Hepatocyte (in vitro differentiated cells): ENCODE measurements at regions not wholly inside any gene's neighbourhood (a gene's known extent, or its start where the extent isn't known, plus 50 kb on each side); places are given as distances from the start of the nearest gene placed in this dataset.
"Not testable (repeated sequence)": the region's sequence is repeated elsewhere in the genome, so short reads cannot be mapped to it uniquely, and the experiment has no call there.

Experiments
- DNase-seq: peaks from one replicate; pipeline ENCODE4 v3.0.0-alpha.2; 2016; ENCODE audit warnings: low spot score
- H2AFZ ChIP-seq: fragments of 200-600 bp; sonication (generic); 2 replicates; pipeline ENCODE4 v1.6.0; 2016; ENCODE audit warnings: antibody characterized with exemption, mild to moderate bottlenecking
- H3K27ac ChIP-seq: fragments of 200-600 bp; sonication (generic); 2 replicates; pipeline ENCODE4 v1.5.1; 2016; ENCODE audit warnings: mild to moderate bottlenecking
- H3K27me3 ChIP-seq: fragments of 200-600 bp; sonication (generic); 2 replicates; pipeline ENCODE4 v1.6.1; 2016
- H3K36me3 ChIP-seq: fragments of 200-600 bp; sonication (generic); replicated peaks from 2 replicates; pipeline ENCODE4 v1.5.1; 2016; ENCODE audit warnings: low read depth; ENCODE audit not compliant: insufficient read depth
- H3K4me1 ChIP-seq: fragments of 200-600 bp; sonication (generic); 2 replicates; pipeline ENCODE4 v1.5.1; 2016; ENCODE audit warnings: mild to moderate bottlenecking, moderate library complexity; ENCODE audit not compliant: insufficient read depth
- H3K4me2 ChIP-seq: fragments of 200-600 bp; sonication (generic); 2 replicates; pipeline ENCODE4 v1.6.0; 2016
- H3K4me3 ChIP-seq: fragments of 200-600 bp; sonication (generic); 2 replicates; pipeline ENCODE4 v1.5.1; 2016; ENCODE audit warnings: mild to moderate bottlenecking
- H3K79me2 ChIP-seq: fragments of 200-600 bp; sonication (generic); 2 replicates; pipeline ENCODE4 v1.6.0; 2017; ENCODE audit warnings: mild to moderate bottlenecking
- H3K9me2 ChIP-seq: fragments of 200-600 bp; sonication (generic); replicated peaks from 2 replicates; pipeline ENCODE4 v1.6.0; 2017; ENCODE audit warnings: mild to moderate bottlenecking; ENCODE audit not compliant: insufficient read depth
- H3K9me3 ChIP-seq: fragments of 200-600 bp; sonication (generic); 2 replicates; pipeline ENCODE4 v1.5.1; 2016; ENCODE audit warnings: low read depth, mild to moderate bottlenecking
- H4K20me1 ChIP-seq: fragments of 200-600 bp; sonication (generic); 2 replicates; pipeline ENCODE4 v1.6.0; 2016; ENCODE audit warnings: mild to moderate bottlenecking; ENCODE audit not compliant: insufficient read depth, poor library complexity, severe bottlenecking
- EZH2 ChIP-seq: fragments of 200-600 bp; sonication (generic); IDR thresholded peaks from 2 replicates; pipeline ENCODE4 v1.6.1; 2016; ENCODE audit warnings: antibody characterized with exemption, mild to moderate bottlenecking, borderline replicate concordance
- EZH2phosphoT487 ChIP-seq: fragments of 200-600 bp; sonication (generic); IDR thresholded peaks from one replicate; pipeline ENCODE4 v1.6.1; 2018; ENCODE audit warnings: antibody characterized with exemption, mild to moderate bottlenecking, low read depth, moderate library complexity; ENCODE audit not compliant: unreplicated experiment, severe bottlenecking
- WGBS: methylation state at CpG from one replicate; pipeline ENCODE4 v1.1.6; 2016; ENCODE audit warnings: low lambda C conversion rate; ENCODE audit errors: missing lambda C conversion rate; 5-methylcytosine and 5-hydroxymethylcytosine counted together
- TF ChIP-seq, protein P1 (sequence below): fragments of 200-600 bp; sonication (generic); IDR thresholded peaks from 2 replicates; pipeline ENCODE4 v1.5.1; 2016; ENCODE audit warnings: antibody characterized with exemption, mild to moderate bottlenecking; ENCODE audit not compliant: poor library complexity

DNA sequence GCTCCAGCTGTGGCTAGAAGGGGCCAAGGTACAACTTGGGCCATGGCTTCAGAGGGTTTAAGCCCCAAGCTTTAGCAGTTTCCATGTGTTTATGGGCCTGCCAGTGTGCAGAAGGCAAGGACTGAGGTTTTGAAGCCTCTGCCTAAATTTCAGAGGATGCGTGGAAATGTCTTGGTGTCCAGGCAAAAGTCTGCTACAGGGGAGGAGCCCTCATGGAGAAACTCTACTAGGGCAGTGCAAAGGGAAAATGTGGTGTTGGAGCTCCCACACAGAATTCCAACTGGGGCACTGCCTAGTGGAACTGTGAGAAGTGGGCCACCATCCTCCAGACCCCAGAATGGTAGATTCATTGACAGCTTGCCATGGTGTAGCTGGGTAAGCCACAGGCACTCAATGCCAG is 527.2 kb upstream of the RORB start:
- Histone ChIP-seq H3K9me2 (no peaks in the 10 kb centered on the region), H3K79me2 (no peaks in the 10 kb centered on the region), H3K27ac (no peak overlapping the region), H3K4me1 (no peaks in the 10 kb centered on the region), H3K36me3 (no peaks in the 10 kb centered on the region), H4K20me1 (no peaks in the 10 kb centered on the region), H3K4me2 (no peak overlapping the region), H3K9me3 (no peaks in the 10 kb centered on the region), H2AFZ (no peak overlapping the region), H3K4me3 (no peak overlapping the region), H3K27me3 (no peaks in the 10 kb centered on the region)
- no peak for TF ChIP-seq EZH2phosphoT487
- no peak for TF ChIP-seq EZH2
- TF ChIP-seq, protein P1, sequence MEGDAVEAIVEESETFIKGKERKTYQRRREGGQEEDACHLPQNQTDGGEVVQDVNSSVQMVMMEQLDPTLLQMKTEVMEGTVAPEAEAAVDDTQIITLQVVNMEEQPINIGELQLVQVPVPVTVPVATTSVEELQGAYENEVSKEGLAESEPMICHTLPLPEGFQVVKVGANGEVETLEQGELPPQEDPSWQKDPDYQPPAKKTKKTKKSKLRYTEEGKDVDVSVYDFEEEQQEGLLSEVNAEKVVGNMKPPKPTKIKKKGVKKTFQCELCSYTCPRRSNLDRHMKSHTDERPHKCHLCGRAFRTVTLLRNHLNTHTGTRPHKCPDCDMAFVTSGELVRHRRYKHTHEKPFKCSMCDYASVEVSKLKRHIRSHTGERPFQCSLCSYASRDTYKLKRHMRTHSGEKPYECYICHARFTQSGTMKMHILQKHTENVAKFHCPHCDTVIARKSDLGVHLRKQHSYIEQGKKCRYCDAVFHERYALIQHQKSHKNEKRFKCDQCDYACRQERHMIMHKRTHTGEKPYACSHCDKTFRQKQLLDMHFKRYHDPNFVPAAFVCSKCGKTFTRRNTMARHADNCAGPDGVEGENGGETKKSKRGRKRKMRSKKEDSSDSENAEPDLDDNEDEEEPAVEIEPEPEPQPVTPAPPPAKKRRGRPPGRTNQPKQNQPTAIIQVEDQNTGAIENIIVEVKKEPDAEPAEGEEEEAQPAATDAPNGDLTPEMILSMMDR, result no peak
- 93% methylated on average over 1 of the region's 1 CpG for WGBS
- no peak for DNase-seq

DNA sequence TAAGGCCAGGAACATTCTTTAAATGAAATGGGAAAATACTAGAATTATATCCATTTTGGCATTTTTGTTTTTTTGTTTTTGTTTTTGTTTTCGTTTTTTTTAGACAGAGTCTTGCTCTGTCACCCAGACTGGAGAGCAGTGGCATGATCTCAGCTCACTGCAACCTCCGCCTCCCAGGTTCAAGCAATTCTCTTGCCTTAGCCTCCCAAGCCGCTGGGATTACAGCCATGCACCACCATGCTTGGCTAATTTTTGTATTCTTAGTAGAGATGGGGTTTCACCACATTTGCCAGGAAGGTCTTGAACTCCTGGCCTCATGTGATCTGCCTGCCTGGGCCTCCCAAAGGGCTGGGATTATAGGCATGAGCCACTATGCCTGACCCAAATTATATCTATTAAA is 520.7 kb upstream of the RORB start:
- not testable (repeated sequence) for H3K27ac ChIP-seq, H3K4me1 ChIP-seq, H3K27me3 ChIP-seq, H3K79me2 ChIP-seq, H3K9me3 ChIP-seq, H3K9me2 ChIP-seq, H3K4me3 ChIP-seq, DNase-seq, H2AFZ ChIP-seq, H3K36me3 ChIP-seq, H3K4me2 ChIP-seq, H4K20me1 ChIP-seq
- 89% methylated on average over 3 of the region's 3 CpGs for WGBS

DNA sequence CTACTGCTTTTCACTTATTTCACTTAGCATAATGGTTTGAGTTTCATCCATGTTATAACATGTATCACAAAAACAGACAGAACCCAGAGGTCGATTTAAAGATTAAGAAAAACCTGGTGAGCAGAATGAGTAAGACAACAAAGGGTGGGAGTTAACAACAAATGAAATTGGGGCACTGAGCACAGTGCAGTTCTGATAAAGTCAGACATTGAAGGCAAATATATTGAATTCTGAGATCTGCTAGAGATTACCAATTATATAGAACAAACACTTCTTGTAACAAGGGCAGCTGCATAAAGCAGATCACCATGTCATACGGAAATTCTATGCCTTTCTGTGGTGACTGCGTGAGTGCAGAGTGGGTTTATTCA is 517.3 kb upstream of the RORB start:
- Histone ChIP-seq H4K20me1 (no peaks in the 10 kb centered on the region), H3K79me2 (no peaks in the 10 kb centered on the region), H3K9me3 (no peaks in the 10 kb centered on the region), H2AFZ (no peak overlapping the region), H3K27me3 (no peaks in the 10 kb centered on the region), H3K36me3 (no peaks in the 10 kb centered on the region), H3K4me1 (no peaks in the 10 kb centered on the region), H3K27ac (no peak overlapping the region), H3K9me2 (no peaks in the 10 kb centered on the region), H3K4me2 (no peak overlapping the region), H3K4me3 (no peak overlapping the region)
- 81% methylated on average over 3 of the region's 3 CpGs for WGBS
- TF ChIP-seq EZH2phosphoT487 (no peak), EZH2 (no peak)
- TF ChIP-seq, protein P1, result no peak
- DNase-seq, result no peak

DNA sequence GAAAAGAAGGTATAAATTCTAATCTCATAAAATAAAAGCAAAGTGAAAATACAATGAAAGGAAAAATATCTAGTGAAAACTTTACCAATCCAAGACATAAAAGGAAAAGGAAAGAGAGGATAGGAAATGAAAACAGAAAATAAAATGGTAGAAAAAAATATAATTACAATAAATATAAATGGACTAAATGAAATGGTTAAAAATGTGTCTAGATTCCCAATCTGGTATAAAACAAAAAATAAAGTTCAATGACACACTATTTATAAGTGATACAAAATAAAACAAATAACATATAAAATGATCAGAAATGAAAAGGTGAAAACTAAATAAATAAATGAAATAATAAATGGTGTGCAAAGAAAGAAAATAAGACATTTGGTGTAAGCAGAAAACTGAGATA is 516.4 kb upstream of the RORB start:
- Histone ChIP-seq H3K79me2 (no peaks in the 10 kb centered on the region), H3K27ac (no peak overlapping the region), H4K20me1 (no peaks in the 10 kb centered on the region), H2AFZ (no peak overlapping the region), H3K4me1 (no peaks in the 10 kb centered on the region), H3K9me2 (no peaks in the 10 kb centered on the region), H3K9me3 (no peaks in the 10 kb centered on the region), H3K4me3 (no peak overlapping the region), H3K27me3 (no peaks in the 10 kb centered on the region), H3K4me2 (no peak overlapping the region), H3K36me3 (no peaks in the 10 kb centered on the region)
- TF ChIP-seq, protein P1, result no peak
- no peak for TF ChIP-seq EZH2
- no peak for TF ChIP-seq EZH2phosphoT487
- no peak for DNase-seq
